Esophagus squamous epithelium (tissue), 5 donors: ENCODE measurements at regions not wholly inside any gene's neighbourhood (a gene's known extent, or its start where the extent isn't known, plus 50 kb on each side); places are given as distances from the start of the nearest gene placed in this dataset.

Source experiments
- DNase-seq: peaks from one replicate; lab custom pipeline; 2025; lab: John Stamatoyannopoulos, UW
- H3K27ac ChIP-seq, 4 donors: fragments of 200-600 bp; sonication (generic); one replicate each; pipeline ENCODE4 v1.5.1; 2016 to 2019; ENCODE audit warnings: mild to moderate bottlenecking in 1 of 4
- H3K27me3 ChIP-seq, 4 donors: fragments of 200-600 bp; sonication (generic); 1 replicate in 3 of 4; 2 replicates in 1 of 4; pipeline versions ENCODE4 v1.5.1 to v1.6.0; 2017 to 2021; ENCODE audit warnings: antibody characterized with exemption in 1 of 4
- H3K36me3 ChIP-seq, 3 donors: fragments of 200-600 bp; sonication (generic); one replicate each; pipeline ENCODE4 v1.5.1; 2016 to 2019
- H3K4me1 ChIP-seq, 3 donors: fragments of 200-600 bp; sonication (generic); one replicate each; pipeline ENCODE4 v1.5.1; 2017 to 2019
- H3K4me3 ChIP-seq, 4 donors: fragments of 200-600 bp; sonication (generic); 1 replicate in 3 of 4; 2 replicates in 1 of 4; pipeline ENCODE4 v1.5.1; 2016 to 2019; ENCODE audit warnings: mild to moderate bottlenecking in 2 of 4, moderate library complexity in 1 of 4
- H3K9me3 ChIP-seq, 3 donors: fragments of 200-600 bp; sonication (generic); one replicate each; pipeline ENCODE4 v1.5.1; 2016 to 2019
- POLR2A ChIP-seq, 4 donors: fragments of 450-650 bp; IDR thresholded peaks; one replicate each; pipeline ENCODE4 v1.6.1; 2017; ENCODE audit warnings: antibody characterized with exemption in 4 of 4, mild to moderate bottlenecking in 4 of 4, moderate library complexity in 3 of 4
- WGBS, 2 donors: methylation state at CpG; one replicate each; pipeline ENCODE4 v1.1.5; 2018; 5-methylcytosine and 5-hydroxymethylcytosine counted together
- intact Hi-C: fragments of 100-400 bp; cut with DNase I; formaldehyde crosslinking; loops from one replicate; pipeline ENCODE4 v1.15.0; 2022
- TF ChIP-seq, protein P1 (sequence below), 6 experiments: fragments of 450-650 bp in 4 of 6; fragments of 200-600 bp in 2 of 6; sonication (generic) in 2 of 6; IDR thresholded peaks; one replicate each; pipeline ENCODE4 v1.5.1; 2016 to 2019; ENCODE audit warnings: antibody characterized with exemption in 6 of 6, mild to moderate bottlenecking in 4 of 6, moderate library complexity in 4 of 6
- donor health status: DM: yes; HTN: yes; CAD: no.

GRCh38 chr17:36671144-36671543, 69.8 kb downstream of the MRM1 start:
- Histone ChIP-seq H3K4me1 (no peaks in the 10 kb centered on the region), H3K27me3 (peaks cover 0 to 21% (median 0%) of the 10 kb centered on the region in 4 donors), H3K9me3 (no peaks in the 10 kb centered on the region), H3K4me3 (no peak overlapping the region), H3K36me3 (no peaks in the 10 kb centered on the region), H3K27ac (no peak overlapping the region)
- intact Hi-C loops, result no loop called here
- DNase-seq, result no peak
- 70 to 76% methylated on average over 3 of the region's 3 CpGs for WGBS, 2 donors
- no peak for TF ChIP-seq POLR2A (IDR thresholded peaks at IDR 0.05)
- TF ChIP-seq, protein P1, sequence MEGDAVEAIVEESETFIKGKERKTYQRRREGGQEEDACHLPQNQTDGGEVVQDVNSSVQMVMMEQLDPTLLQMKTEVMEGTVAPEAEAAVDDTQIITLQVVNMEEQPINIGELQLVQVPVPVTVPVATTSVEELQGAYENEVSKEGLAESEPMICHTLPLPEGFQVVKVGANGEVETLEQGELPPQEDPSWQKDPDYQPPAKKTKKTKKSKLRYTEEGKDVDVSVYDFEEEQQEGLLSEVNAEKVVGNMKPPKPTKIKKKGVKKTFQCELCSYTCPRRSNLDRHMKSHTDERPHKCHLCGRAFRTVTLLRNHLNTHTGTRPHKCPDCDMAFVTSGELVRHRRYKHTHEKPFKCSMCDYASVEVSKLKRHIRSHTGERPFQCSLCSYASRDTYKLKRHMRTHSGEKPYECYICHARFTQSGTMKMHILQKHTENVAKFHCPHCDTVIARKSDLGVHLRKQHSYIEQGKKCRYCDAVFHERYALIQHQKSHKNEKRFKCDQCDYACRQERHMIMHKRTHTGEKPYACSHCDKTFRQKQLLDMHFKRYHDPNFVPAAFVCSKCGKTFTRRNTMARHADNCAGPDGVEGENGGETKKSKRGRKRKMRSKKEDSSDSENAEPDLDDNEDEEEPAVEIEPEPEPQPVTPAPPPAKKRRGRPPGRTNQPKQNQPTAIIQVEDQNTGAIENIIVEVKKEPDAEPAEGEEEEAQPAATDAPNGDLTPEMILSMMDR (IDR thresholded peaks at IDR 0.05), result no peak

- TF ChIP-seq, protein P1 (IDR thresholded peaks at IDR 0.05), result no peak
- no peak for TF ChIP-seq POLR2A (IDR thresholded peaks at IDR 0.05)
- intact Hi-C loops, result no loop called here
- DNase-seq, result no peak
- Histone ChIP-seq H3K4me1 (no peaks in the 10 kb centered on the region), H3K9me3 (no peaks in the 10 kb centered on the region), H3K4me3 (no peak overlapping the region), H3K36me3 (no peaks in the 10 kb centered on the region), H3K27me3 (peaks cover 0 to 13% (median 0%) of the 10 kb centered on the region in 4 donors), H3K27ac (no peak overlapping the region)
- WGBS, 2 donors, result 65 to 87% methylated on average over 7 of the region's 7 CpGs
These were observed 71.1 kb downstream of the MRM1 start for GRCh38 chr17:36672403-36672918.

- WGBS, 2 donors, result 77 to 87% methylated on average over 5 of the region's 5 CpGs
- Histone ChIP-seq H3K36me3 (no peaks in the 10 kb centered on the region), H3K27ac (no peak overlapping the region), H3K9me3 (no peaks in the 10 kb centered on the region), H3K27me3 (peaks cover 0 to 8% (median 0%) of the 10 kb centered on the region in 4 donors), H3K4me3 (no peak overlapping the region), H3K4me1 (no peaks in the 10 kb centered on the region)
- no peak for TF ChIP-seq POLR2A (IDR thresholded peaks at IDR 0.05)
- TF ChIP-seq, protein P1 (IDR thresholded peaks at IDR 0.05), result no peak
- no peak for DNase-seq
- intact Hi-C loops, result no loop called here
These were observed 71.7 kb downstream of the MRM1 start for GRCh38 chr17:36673068-36673467.

GRCh38 chr17:36673637-36674277, 72.4 kb downstream of the MRM1 start:
- Histone ChIP-seq H3K36me3 (no peaks in the 10 kb centered on the region), H3K4me1 (no peaks in the 10 kb centered on the region), H3K9me3 (no peaks in the 10 kb centered on the region), H3K27ac (no peak overlapping the region), H3K4me3 (no peak overlapping the region), H3K27me3 (peaks cover 0 to 8% (median 0%) of the 10 kb centered on the region in 4 donors)
- 78 to 80% methylated on average over 7 of the region's 7 CpGs for WGBS, 2 donors
- no peak for TF ChIP-seq POLR2A (IDR thresholded peaks at IDR 0.05)
- TF ChIP-seq, protein P1 (IDR thresholded peaks at IDR 0.05), result no peak
- intact Hi-C loops, result no loop called here
- no peak for DNase-seq

GRCh38 chr17:36674278-36674650, 72.9 kb downstream of the MRM1 start:
- TF ChIP-seq, protein P1 (IDR thresholded peaks at IDR 0.05), result no peak

More at GRCh38 chr17:36674278-36674650, 72.9 kb downstream of the MRM1 start:
- H3K36me3 ChIP-seq, result no peaks in the 10 kb centered on the region
- no peak for DNase-seq
- intact Hi-C loops, result no loop called here
- peaks cover 0 to 4% (median 0%) of the 10 kb centered on the region in 4 donors for H3K27me3 ChIP-seq
- 40 to 58% methylated on average over 3 of the region's 4 CpGs for WGBS, 2 donors
- H3K9me3 ChIP-seq, result no peaks in the 10 kb centered on the region
- H3K4me1 ChIP-seq, result no peaks in the 10 kb centered on the region
- no peak overlapping the region for H3K27ac ChIP-seq
- H3K4me3 ChIP-seq, result no peak overlapping the region
